ENCODE measurements at regions not wholly inside any gene's neighbourhood (a gene's known extent, or its start where the extent isn't known, plus 50 kb on each side); places are given as distances from the start of the nearest gene placed in this dataset.

DNA sequence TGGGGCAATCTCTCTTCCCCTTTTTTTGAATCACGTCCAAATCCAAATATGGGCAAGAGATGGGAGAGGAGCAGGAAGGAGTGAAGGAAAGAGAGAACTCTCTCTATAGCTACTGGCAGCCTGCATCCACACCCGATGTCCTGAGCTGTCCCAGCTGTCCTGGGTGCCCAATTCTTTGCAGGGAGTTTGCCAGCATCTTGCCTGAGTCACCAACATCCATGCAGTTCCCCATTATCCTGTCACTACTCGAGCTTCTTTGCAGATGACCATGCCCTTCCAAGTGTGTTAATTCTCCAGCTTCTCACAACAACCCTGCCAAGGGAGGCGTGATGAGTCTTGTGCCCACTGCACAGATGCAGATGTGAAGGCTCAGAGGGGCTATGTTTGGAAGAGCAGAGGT, 127.1 kb downstream of the NSG2 start:
- Histone ChIP-seq H3K4ac (replicated peaks; ENCODE audit: insufficient read length, low read depth, low read length) (no peak overlapping the region), H2BK20ac (ENCODE audit: low read length) (no peak overlapping the region), H3K56ac (replicated peaks; ENCODE audit: insufficient read length, low read depth, low read length) (no peak overlapping the region), H3K4me1 (replicated peaks in 1 of 4; ENCODE audit: control insufficient read depth in 3 of 4, insufficient read depth in 4 of 4, low read length in 3 of 4) (peaks cover 0 to 4% (median under 1%) of the 10 kb centered on the region in 4 experiments; a peak in 2 of 7 replicates), H3K14ac (ENCODE audit: insufficient read length) (no peak overlapping the region), H2BK120ac (replicated peaks; ENCODE audit: low read depth, low read length) (no peak overlapping the region), H3K79me1 (ENCODE audit: low read depth, low read length) (no peaks in the 10 kb centered on the region), H4K8ac (ENCODE audit: extremely low read depth, insufficient read depth, low read length) (no peak overlapping the region), H3K18ac (ENCODE audit: extremely low read depth, low read length) (no peak overlapping the region), H3K4me3 (ENCODE audit: extremely low read depth in 1 of 4, insufficient read depth in 2 of 4, low read depth in 3 of 4, low read length in 4 of 4) (no peak overlapping the region), H2BK5ac (ENCODE audit: low read depth, low read length) (no peak overlapping the region), H3K23ac (ENCODE audit: insufficient read length) (no peak overlapping the region), H3K4me2 (ENCODE audit: insufficient read depth in 1 of 2, low read depth in 2 of 2, low read length in 2 of 2) (no peak overlapping the region), H3K9me3 (ENCODE audit: insufficient read depth in 2 of 2, low read depth in 1 of 2, low read length in 1 of 2) (0 out of 4 replicates have a peak, but pooled peaks cover 0 to 3% of the 10 kb centered on the region in 2 experiments), H2AFZ (ENCODE audit: low read length) (no peak overlapping the region), H3K36me3 (ENCODE audit: control insufficient read depth in 2 of 4, insufficient read depth in 4 of 4, low read length in 3 of 4) (no peaks in the 10 kb centered on the region), H4K5ac (ENCODE audit: insufficient read length, low read depth, low read length) (no peak overlapping the region), H2BK12ac (ENCODE audit: low read depth, low read length) (no peak overlapping the region), H3K27me3 (replicated peaks in 1 of 4; ENCODE audit: control insufficient read depth in 3 of 4, extremely low read depth in 1 of 4, insufficient read depth in 3 of 4, low read length in 3 of 4) (no peaks in the 10 kb centered on the region), H4K91ac (replicated peaks; ENCODE audit: insufficient read length, low read length) (no peak overlapping the region), H3K23me2 (ENCODE audit: low read depth, low read length) (no peaks in the 10 kb centered on the region), H4K20me1 (replicated peaks in 1 of 2; ENCODE audit: control insufficient read depth in 1 of 2, insufficient read depth in 2 of 2, low read length in 2 of 2) (no peaks in the 10 kb centered on the region), H2AK5ac (ENCODE audit: low read depth, low read length) (no peak overlapping the region), H2BK15ac (ENCODE audit: low read length) (no peak overlapping the region), H3K27ac (ENCODE audit: low read depth, low read length) (no peak overlapping the region), H3K9ac (replicated peaks in 1 of 4; ENCODE audit: extremely low read depth in 1 of 4, low read depth in 3 of 4, low read length in 3 of 4) (no peak overlapping the region), H3K79me2 (ENCODE audit: control insufficient read depth in 1 of 2, insufficient read depth in 2 of 2, low read length in 2 of 2) (no peaks in the 10 kb centered on the region)
- no peak for TF ChIP-seq HDAC6 (IDR thresholded peaks at IDR 0.05; ENCODE audit: low read depth, low read length)
- TF ChIP-seq JUND (IDR thresholded peaks at IDR 0.05; ENCODE audit: low read length): no peak
- TF ChIP-seq TEAD4 (IDR thresholded peaks at IDR 0.05; ENCODE audit: low read depth, low read length): no peak
- TF ChIP-seq, protein P1, sequence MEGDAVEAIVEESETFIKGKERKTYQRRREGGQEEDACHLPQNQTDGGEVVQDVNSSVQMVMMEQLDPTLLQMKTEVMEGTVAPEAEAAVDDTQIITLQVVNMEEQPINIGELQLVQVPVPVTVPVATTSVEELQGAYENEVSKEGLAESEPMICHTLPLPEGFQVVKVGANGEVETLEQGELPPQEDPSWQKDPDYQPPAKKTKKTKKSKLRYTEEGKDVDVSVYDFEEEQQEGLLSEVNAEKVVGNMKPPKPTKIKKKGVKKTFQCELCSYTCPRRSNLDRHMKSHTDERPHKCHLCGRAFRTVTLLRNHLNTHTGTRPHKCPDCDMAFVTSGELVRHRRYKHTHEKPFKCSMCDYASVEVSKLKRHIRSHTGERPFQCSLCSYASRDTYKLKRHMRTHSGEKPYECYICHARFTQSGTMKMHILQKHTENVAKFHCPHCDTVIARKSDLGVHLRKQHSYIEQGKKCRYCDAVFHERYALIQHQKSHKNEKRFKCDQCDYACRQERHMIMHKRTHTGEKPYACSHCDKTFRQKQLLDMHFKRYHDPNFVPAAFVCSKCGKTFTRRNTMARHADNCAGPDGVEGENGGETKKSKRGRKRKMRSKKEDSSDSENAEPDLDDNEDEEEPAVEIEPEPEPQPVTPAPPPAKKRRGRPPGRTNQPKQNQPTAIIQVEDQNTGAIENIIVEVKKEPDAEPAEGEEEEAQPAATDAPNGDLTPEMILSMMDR (IDR thresholded peaks at IDR 0.05; ENCODE audit: control extremely low read depth in 1 of 3, insufficient read depth in 1 of 3, low read depth in 1 of 3, low read length in 3 of 3): no peak
- TF ChIP-seq, protein P2, sequence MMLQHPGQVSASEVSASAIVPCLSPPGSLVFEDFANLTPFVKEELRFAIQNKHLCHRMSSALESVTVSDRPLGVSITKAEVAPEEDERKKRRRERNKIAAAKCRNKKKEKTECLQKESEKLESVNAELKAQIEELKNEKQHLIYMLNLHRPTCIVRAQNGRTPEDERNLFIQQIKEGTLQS (IDR thresholded peaks at IDR 0.05; ENCODE audit: insufficient read depth, low read depth, low read length): no peak
- no peak for TF ChIP-seq NANOG (IDR thresholded peaks at IDR 0.05; ENCODE audit: insufficient read depth, low read depth, low read length, poor library complexity, severe bottlenecking)
- no peak for TF ChIP-seq TBP (IDR thresholded peaks at IDR 0.05; ENCODE audit: low read depth, low read length)
- TF ChIP-seq POU5F1 (IDR thresholded peaks at IDR 0.05; ENCODE audit: low read depth, low read length): no peak
- TF ChIP-seq GABPA (IDR thresholded peaks at IDR 0.05; ENCODE audit: borderline replicate concordance, insufficient read depth, low read length): no peak
- TF ChIP-seq POLR2A (IDR thresholded peaks at IDR 0.05; ENCODE audit: control extremely low read depth in 1 of 2, low read depth in 2 of 2, low read length in 2 of 2): no peak
- no peak for TF ChIP-seq EGR1 (IDR thresholded peaks at IDR 0.05; ENCODE audit: borderline replicate concordance, low read depth, low read length)
- TF ChIP-seq MAFK (IDR thresholded peaks at IDR 0.05; ENCODE audit: low read depth, low read length): no peak
- DNase-seq (ENCODE audit: low read depth in 1 of 2, low spot score in 2 of 2) (no peak), FAIRE-seq (no peak)
- POLR2A ChIA-PET (ENCODE audit: partially characterized antibody): no interaction called here
- CTCF ChIA-PET (ENCODE audit: partially characterized antibody): interaction anchor here (0.8 to 1.2 kb wide), 4 partner anchors 13 to 66 kb away, joined by 3 read pairs; no protein-coding TSS in a partner anchor
- WGBS, 2 experiments (ENCODE audit: extremely low coverage in 1 of 2, insufficient coverage in 1 of 2, insufficient read length in 1 of 2, insufficient replicate concordance in 2 of 2, low coverage in 1 of 2, low lambda C conversion rate in 2 of 2, missing lambda C conversion rate in 1 of 2): 71% methylated on average over 4 of the region's 4 CpGs; no CpG with 5 or more reads in 1 of the 2 experiments
